GM18870 (cell line): ENCODE measurements at regions not wholly inside any gene's neighbourhood (a gene's known extent, or its start where the extent isn't known, plus 50 kb on each side); places are given as distances from the start of the nearest gene placed in this dataset.
"Not testable (repeated sequence)": the region's sequence is repeated elsewhere in the genome, so short reads cannot be mapped to it uniquely, and the experiment has no call there.

ENCODE experiments used
- ATAC-seq: cut with Tn5 transposase; IDR thresholded peaks from one replicate; pipeline ENCODE4 v1.9.1; 2021; ENCODE audit warnings: moderate library complexity; ENCODE audit not compliant: unreplicated experiment

DNA sequence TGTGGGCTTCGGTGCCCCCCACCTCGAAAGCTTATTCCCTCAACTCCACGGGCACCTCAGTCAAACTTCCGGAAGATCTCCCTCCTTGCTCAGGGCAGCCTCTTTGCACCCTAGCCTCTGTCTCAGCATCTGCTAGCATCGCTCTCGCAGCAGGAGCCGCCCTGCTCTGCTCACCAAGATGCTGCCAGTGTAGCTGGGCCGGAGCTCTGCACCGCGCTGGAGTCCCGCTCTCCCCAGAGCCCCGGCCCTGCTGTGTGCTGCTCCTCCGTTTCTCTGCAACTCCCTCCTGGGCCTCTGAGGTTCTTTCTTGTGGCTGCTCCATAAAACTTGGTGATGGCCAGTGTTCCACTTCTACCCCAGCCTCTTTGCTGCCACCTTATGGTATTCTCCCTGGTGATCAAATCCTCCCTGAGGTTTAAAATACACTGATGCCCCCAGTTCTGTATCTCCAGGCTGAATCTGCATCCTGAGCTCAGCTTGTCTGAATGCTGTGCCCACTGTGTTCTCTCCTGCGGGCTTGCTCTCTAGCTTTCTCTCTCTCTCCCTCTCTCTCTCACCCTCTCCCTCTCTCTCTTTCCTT, 198.0 kb downstream of the UQCRFS1 start:
- ATAC-seq: no peak

DNA sequence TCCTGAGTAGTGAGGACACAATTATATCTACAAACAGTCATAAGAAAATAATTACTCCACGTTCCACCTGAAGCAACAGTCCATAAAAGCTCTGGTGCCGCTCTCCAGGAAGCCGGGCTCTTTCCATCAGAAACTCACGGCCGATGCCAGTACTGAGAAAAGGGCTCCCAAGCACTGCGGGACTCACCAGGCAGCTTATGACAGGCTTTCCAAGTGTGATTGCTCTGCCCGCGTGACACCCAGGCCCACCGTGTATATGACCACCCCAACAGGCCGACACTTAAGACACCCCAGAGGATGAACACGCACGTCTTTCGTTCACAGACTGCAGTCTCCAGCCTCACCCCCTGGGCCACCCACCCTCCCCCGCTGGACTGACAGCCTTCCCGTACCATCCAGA, 199.0 kb downstream of the UQCRFS1 start:
- no peak for ATAC-seq

DNA sequence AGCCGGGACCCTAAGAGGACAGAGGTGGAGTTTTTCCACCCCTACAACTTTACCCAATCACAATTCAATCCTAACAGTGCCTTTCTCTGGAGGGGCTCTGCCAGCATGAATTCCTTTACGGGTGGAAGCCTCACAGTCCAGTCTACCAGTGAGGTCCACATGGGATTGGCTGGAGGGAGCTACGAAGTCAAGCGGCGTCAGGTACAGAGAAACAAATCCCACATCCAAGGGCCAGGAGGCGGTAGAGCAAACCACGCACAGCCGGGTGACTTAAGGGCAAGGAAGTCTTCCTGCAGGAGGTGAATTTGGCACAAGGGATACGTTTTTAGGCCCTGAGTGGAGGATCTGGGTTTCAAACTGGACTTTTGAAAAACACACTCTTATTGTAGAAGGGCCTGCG, 199.6 kb downstream of the UQCRFS1 start:
- ATAC-seq: no peak

DNA sequence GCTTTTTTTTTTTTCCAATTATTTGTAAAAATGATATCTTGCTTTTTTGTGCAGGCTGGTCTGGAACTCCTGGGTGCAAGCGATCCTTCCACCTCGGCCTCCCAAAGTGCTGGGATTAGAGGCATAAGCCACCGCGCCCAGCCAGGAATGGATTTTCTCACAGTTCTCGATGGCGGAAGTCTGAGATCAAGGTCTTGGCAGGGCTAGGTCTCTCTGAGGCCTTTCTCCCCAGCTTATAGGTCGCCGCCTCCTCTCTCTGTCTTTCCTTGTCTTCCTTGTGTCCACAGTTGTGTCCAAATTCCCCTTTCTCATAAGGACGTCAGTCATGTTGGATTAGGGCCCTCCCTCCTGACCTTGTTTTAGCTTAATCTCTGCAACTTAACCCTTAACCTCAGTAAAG, 200.5 kb downstream of the UQCRFS1 start:
- no peak for ATAC-seq

DNA sequence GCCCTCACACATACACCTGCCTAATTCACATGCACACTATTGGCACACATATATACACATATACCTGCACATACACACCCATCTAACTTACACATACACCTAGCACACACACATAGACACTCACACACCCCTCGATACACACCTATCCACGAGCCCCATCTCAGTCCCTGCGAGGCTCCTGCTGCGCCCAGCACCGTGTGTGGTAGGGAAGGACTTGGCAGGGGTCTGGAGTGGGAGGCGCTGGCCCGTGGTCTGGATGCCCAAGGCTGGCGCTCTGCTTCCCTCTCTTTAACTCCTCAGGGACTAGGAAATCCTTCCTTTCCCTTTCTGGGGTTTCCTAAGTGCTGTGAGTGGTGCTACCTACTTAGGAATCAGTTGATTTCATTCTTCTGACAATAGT, 202.7 kb downstream of the UQCRFS1 start:
- no peak for ATAC-seq

DNA sequence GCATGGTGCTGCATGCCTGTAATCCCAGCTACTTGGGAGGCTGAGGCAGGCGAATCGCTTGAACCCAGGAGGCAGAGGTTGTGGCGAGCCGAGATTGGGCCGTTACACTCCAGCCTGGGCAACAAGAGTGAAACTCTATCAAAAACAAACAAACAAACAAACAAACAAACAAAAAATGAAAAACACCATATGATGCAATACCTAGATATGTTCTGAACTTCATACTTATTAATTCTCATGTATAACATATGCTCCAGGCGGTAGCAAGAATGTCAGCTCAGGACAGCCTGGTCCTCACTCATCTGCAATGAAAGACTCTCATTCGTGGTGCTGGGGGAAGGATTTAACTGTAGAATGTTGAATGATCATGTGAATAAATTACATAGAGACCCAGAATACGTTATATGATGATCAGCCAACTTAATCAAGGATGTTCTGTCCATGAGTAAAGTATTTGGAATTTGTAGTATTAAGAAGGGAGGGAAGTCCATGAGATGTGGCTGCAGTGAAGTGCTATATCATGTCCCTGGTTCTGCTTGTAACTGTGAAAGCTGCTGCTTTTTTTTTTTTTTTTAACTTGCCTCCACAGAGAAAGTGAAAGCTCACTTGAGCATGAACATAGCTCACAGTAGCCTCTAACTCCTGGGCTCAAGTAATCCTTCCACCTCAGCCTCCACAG, 206.8 kb downstream of the UQCRFS1 start:
- ATAC-seq: no peak

DNA sequence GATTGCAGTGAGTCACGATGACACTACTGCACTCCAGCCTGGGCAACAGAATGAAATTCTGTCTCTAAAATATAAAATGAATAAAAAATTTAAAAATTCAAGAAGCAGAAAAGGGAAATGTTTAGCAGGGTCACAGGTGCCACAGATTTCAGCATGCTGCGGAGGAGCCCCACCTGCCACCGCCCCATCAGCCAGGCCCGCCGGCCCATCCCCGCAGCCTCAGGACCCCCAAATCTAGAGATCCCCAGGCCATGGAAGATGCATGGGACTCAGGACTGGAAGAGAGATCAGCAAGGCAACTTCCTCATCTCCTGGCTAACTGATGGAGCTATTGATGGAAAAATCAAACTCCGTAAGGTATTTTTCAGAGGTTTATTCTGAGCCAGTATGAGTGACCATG, 208.2 kb downstream of the UQCRFS1 start:
- no peak for ATAC-seq

DNA sequence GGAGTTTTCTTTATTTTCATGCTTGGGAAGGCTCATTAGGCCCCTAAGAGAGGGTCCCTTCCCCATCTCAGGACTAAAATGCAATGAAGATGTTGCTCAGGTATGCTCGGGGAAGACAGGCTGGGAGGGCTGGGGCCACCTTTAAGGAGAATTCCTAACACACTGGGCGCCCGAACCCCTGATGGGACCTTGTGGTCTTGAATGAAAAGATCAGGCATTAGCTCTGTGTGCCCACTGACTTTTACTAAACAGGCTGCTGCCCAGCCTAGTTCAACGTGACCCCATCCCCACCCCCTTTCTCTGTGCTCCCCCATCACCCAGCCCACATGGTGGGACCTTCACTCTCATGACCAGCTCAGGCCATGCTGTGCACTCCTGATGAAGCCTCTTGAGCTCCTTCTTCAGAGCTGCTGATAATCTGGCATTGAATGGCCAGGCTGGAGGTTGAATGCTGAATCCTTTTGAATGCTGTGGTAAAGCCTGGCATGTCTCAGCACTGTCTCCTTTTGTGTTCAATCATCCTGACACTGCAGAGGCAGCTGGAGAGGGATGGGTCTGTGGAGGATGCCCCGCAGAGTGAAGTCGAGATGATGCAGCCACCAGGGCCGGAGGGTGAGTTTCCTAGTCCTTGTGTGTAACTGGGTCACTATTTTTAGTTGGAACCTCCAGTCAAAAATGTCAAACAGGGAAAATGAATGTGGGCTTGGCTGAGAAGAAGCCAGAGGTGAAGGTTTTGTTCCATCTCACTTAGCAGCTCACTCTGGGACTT, 209.1 kb downstream of the UQCRFS1 start:
- no peak for ATAC-seq

DNA sequence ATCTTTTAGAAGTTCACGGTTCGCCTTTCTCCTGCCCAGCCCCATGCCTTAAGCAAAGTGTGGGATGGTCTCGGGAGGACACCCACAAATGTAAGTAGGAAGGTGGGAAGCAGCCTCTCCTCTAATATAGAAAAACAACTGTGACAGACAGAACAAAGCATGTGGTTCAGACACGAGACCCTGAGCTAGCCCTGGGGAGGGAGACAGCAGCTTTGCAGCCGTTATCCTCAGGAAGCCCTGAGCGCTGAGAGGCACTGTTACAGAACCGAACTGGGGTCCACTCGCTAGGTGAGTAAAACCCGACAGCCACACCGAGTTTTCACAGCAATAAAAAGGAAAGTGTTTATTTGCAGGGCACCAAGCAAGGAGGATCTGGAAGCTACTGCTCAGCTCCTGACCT, 210.6 kb downstream of the UQCRFS1 start:
- ATAC-seq: no peak

DNA sequence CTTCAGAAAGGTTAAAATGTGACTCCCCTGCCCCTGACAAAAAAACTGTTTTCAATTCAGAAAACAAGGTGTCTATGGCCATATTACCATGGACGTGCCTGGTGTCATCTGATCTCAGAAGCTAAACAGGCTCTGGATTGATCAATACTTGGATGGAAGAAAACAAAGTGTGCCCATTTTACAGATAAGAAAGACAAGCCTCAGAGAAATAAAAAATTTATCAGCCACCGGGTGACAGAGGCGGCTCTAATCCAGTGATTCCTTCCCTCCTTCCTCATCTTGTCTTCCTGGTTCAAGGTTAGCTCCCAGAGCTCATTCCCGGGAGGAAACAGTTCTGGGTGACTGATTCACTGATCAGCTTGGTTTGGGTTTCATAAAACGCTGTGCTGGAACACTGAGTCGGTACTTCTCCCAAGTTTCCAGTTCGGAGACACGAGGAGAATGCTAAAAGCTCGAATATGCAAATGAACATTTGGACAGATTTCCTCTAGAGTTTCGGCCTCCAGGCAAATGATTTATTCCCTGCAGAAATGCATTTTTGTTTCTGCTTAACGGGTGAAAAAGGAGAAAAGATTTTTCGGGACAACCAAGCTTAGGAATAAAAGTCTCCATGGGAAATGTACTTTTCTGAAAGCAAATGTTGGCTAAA, 211.2 kb downstream of the UQCRFS1 start:
- no peak for ATAC-seq

DNA sequence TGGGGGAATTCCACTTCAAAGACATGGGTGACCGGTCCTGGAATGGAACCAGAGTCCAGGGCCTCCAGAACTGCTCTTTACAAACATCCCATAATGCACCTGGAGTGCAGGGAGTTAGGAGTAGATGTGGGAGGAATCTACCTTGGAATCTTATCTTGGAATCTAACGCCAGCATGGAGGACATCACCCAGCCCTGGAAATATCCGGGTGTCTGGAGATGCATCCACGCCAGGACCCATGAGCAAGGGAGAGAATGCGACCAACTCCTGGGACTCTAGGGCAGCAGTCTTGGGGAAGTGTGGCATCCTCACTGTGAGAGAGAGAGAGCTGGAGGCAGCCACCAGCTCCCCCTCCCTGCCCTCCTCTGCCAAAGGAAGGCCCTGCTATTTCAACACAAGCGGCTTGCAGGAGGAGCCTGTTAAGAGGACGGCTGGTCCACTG, 211.8 kb downstream of the UQCRFS1 start:
- ATAC-seq: no peak

DNA sequence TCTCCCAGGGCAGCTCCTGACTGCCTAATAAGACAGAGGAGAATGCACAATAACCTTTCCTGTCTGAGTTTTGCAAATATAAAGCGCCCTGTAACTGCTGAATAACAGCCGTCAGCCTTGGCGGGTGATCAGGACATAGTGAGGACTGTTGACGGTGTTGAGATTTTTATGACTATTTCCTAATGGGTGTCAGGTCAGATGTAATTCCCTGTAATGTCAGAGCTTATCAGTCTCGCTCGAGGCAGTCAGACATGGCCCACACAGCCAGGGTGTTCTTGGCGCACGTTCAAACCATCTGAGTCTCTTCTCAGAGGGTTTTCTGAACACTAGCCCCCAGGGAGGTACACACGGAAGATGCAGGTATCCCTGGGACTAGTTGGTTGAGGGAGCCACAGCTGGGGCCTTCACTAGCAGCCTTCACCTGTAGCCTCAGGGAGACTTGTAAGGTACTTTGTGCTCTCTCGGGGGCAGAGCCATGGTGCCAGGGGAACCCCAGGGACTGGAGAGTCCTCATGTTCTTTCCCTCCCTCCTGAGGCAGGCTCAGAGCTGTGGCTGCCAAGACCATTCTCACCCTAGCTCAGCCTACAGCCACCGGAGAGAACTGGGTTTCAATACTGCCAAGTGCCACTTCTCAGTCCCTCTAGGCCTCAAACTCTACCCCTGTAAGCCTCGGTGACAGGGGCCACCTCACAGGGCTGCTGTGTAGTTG, 213.1 kb downstream of the UQCRFS1 start:
- ATAC-seq: no peak

DNA sequence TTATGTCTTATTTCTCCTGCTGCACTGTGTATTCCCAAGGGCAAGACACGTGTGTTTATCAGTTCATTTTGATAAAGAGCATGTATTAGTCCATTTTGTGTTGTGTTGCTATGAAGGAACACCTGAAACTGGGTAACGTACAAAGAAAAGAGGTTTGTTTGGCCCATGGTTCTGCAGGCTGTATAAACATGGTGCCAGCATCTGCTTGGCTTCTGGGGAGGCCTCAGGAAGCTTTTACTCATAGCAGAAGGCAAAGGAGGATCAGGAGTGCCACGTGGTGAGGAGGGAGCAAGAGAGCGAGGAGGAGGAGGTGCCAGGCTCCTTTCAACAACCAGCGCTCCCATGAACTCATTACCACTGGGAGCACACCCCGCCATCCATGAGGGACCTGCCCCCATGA, 214.0 kb downstream of the UQCRFS1 start:
- ATAC-seq: no peak

DNA sequence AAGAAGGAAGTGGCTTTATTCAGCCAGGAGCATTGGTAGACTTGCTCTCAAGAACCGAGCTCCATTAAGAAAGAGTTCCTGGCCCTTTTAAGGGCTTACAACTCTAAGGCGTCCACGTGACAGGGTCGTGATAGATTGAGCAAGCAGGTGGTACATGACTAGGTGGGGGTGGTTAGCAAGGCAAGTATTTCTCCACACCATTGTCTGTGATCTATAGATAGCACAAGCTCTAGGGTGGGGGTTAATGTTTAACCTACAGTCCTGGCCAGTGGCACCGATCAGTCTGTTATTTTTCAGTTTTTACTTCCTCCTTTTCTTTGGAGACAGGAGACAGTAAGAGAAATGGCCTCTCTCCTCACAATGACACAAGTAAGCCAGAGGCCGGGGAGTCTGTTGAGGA, 215.1 kb downstream of the UQCRFS1 start:
- ATAC-seq: not testable (repeated sequence)

DNA sequence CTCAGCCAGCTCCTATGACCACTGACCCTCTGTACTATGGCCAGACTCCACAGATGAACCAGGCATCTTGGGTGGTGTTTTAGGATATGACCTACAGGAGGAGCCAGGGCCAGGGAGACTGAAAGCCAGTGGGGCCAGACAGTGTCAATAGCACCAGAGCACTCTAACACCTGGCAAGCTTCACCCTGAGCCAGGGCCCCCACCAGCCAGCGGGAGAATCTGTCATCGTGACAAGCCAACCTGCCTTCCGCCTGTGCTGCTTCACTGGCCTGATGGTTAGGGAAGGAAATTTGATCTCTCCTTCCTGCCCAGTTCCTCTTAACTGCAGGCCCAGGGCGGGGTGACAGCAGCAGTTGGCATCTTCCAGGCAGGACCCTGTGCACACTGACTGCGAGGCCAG, 222.4 kb downstream of the UQCRFS1 start:
- no peak for ATAC-seq

DNA sequence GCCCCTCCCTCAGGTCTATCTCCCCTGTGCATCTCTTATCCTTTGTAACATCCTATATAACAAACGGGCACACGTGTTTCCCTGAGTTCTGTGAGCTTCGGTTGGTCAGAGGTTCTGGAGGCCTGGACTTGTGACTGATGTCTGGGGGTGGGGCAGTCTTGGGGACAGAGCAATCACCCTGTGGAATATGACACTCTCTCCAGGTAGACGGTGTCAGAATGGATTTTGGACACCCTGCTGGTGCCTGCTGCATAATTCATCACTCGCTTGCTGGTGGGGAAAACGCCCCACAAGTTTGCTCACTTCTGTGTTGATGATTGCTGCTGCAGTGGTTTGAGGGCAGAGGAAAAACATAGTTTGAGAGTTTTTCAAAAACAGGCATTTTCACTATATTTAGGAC, 223.2 kb downstream of the UQCRFS1 start:
- ATAC-seq: no peak

DNA sequence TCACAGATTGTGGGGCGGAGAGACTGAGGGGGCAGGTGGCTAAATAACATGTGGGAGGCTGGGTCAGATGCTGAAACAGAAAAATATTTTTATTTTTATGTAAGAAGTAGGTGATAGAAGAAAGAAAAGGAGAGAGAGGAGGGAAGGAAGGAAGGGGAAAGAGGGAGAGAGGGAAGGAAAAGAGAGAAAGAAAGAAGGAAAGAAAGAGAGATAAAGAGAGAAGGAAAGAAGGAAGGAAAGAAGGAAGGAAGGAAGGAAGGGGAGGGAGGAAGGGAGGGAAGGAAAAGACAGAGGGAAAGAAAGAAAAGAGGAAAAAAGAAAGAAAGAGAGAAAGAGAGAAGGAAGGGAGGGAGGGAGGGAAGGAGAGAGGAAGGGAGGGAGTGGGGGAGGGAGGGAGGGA, 224.9 kb downstream of the UQCRFS1 start:
- ATAC-seq: no peak

DNA sequence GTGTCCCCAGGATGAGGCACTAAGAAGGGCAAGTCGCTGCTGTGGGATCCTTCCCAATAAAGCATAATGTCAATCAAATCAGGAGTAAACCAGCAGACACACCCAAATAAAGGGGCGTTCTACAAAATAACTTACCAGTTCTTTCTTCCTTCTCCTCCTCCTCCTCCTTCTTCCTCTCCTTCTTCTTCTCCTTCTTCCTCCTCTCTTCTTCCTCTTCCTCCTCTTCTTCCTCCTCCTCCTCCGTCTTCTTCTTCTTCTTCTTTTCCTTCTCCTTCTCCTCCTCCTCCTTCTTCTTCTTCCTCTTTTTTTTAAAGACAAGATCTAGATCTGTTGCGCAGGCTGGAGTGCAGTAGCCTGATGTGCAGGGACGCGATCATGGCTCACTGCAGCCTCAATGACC, 225.8 kb downstream of the UQCRFS1 start:
- ATAC-seq: no peak

DNA sequence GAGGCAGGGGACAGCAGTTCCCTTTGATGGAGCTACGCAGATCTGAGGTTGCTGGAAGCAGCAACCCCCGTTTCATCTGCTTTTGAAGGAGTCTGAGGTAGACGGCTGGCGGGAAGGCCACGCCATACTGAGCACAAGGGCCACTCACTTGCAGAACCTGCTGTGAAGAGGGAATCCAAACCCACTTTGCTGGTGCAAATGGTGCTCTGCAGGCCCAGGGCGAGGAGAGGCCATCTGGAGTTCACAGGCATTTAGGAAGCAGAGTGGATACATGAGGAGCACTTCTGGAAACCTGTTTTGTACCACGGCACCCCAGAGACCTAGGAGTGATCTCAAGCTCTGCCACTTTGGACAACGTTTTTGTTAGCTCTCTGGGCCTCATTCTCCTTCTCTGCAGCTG, 227.8 kb downstream of the UQCRFS1 start:
- ATAC-seq: no peak

DNA sequence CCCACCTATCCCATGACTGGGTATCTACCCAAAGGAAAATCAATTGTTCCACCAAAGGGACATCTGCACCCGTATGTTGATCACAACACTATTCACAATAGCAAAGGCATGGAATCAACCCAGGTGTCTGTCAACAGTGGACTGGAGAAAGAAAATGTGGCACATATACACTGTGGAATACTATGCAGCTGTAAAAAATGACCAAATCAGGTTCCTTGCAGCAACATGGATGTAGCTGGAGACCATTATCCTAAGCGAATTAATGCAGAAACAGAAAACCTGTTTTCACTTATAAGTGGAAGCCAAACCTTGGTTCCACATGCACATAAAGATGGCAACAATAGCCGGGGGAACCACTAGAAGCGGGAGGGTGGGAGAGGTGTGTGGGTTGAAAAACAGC, 228.6 kb downstream of the UQCRFS1 start:
- no peak for ATAC-seq

DNA sequence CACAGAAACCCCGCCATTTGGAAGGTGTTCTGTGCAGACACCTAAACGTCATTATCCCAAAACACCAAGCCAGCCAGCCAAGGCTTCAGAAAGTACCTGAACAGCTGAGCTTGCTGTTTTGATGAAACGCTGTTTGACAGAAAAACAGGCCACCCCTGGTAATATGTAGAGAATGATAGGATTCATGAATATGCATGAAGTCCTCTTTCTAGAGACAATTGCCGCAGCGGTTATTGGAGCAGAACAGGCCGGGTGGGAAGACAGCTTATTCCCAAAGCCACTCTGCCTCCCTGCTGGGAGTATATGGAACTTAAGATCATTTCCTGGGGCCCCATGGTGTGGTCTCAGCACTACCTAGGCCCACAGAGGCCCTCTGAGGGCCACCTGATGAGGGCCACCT, 229.5 kb downstream of the UQCRFS1 start:
- no peak for ATAC-seq
